Cardiac muscle cell (in vitro differentiated cells and primary cell): ENCODE measurements at regions not wholly inside any gene's neighbourhood (a gene's known extent, or its start where the extent isn't known, plus 50 kb on each side); places are given as distances from the start of the nearest gene placed in this dataset.
"Not testable (repeated sequence)": the region's sequence is repeated elsewhere in the genome, so short reads cannot be mapped to it uniquely, and the experiment has no call there.

Experiments used
- DNase-seq, 2 donors: peaks; one replicate each; pipeline versions ENCODE4 v3.0.0 to v3.0.0-alpha.2; 2010 to 2017; ENCODE audit warnings: low read depth in 1 of 2, low spot score in 1 of 2
- H3K27ac ChIP-seq: fragments of 200-600 bp; sonication (generic); 2 replicates; pipeline ENCODE4 v1.5.1; 2016
- H3K27me3 ChIP-seq: fragments of 200-600 bp; sonication (generic); 2 replicates; pipeline ENCODE4 v1.6.0; 2016; ENCODE audit warnings: control low read depth
- H3K36me3 ChIP-seq: fragments of 200-600 bp; sonication (generic); 2 replicates; pipeline ENCODE4 v1.5.1; 2016; ENCODE audit warnings: control low read depth
- H3K4me1 ChIP-seq: fragments of 200-600 bp; sonication (generic); 2 replicates; pipeline ENCODE4 v1.8.1; 2017; ENCODE audit warnings: low read depth, mild to moderate bottlenecking, mixed run types
- H3K4me3 ChIP-seq: fragments of 200-600 bp; sonication (generic); 2 replicates; pipeline ENCODE4 v1.5.1; 2016; ENCODE audit warnings: mild to moderate bottlenecking
- H3K9me3 ChIP-seq: fragments of 200-600 bp; sonication (generic); 2 replicates; pipeline ENCODE4 v1.5.1; 2017; ENCODE audit warnings: low read depth, mild to moderate bottlenecking, control low read depth
- CTCF ChIP-seq: IDR thresholded peaks from 2 replicates; pipeline ENCODE4 v1.5.1; 2012; ENCODE audit warnings: low read depth, mild to moderate bottlenecking, low read length

- TF ChIP-seq CTCF: no peak
- Histone ChIP-seq H3K27me3 (no peaks in the 10 kb centered on the region), H3K9me3 (no peaks in the 10 kb centered on the region), H3K27ac (no peak overlapping the region), H3K4me3 (no peak overlapping the region), H3K36me3 (no peaks in the 10 kb centered on the region), H3K4me1 (peaks cover 7% of the 10 kb centered on the region)
- peak in 1 of 2 donors; percentile 78 for DNase-seq
These were observed 143.2 kb downstream of the CEBPB start for GRCh38 chr20:50333812-50334211.

DNA sequence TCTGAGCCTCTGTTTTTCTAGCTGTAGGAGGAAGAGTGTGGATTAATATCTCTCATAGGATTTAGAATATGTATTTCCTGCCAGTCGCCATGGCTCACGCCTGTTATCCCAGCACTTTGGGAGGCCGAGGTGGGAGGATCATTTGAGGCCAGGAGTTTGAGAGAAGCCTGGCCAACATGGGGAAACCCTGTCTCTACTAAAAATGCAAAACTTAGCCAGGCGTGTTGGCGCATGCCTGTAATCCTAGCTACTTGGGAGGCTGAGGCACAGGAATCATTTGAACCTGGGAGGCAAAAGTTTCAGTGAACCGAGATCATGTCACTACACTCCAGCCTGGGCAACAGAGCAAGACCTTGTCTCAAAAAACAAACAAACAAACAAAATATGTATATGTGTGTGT lies 143.9 kb downstream of the CEBPB start:
- H3K9me3 ChIP-seq, DNase-seq, H3K27me3 ChIP-seq, H3K36me3 ChIP-seq, H3K27ac ChIP-seq, H3K4me3 ChIP-seq: not testable (repeated sequence)
- peaks cover 12% of the 10 kb centered on the region for H3K4me1 ChIP-seq

DNA sequence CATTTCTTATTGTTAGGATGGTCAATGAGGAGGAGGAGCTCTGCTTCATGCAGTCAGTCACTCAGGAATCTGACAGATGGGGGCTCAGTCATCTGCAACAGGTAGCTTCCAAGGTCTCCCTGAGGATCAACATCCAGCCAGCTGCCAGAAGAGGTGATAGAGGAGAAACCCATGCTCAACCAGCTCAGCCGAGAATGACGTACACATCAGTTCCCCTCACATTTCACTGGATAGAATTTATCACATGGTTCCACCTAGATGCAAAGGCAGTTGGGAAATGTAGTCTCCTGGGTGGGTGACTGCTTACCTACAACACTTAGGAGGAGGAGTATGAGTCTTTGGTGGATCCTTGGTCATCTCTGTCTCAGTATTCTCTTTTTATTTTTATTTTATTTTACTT lies 144.5 kb downstream of the CEBPB start:
- Histone ChIP-seq H3K27ac (no peak overlapping the region), H3K36me3 (no peaks in the 10 kb centered on the region), H3K4me3 (no peak overlapping the region), H3K4me1 (peaks cover 12% of the 10 kb centered on the region), H3K9me3 (no peaks in the 10 kb centered on the region), H3K27me3 (no peaks in the 10 kb centered on the region)
- TF ChIP-seq CTCF: no peak
- peak; percentile 57 to 65 for DNase-seq

- H3K27me3 ChIP-seq: no peaks in the 10 kb centered on the region
- no peak for DNase-seq
- H3K27ac ChIP-seq: no peak overlapping the region
- H3K9me3 ChIP-seq: no peaks in the 10 kb centered on the region
- no peak for TF ChIP-seq CTCF
- no peaks in the 10 kb centered on the region for H3K36me3 ChIP-seq
- no peak overlapping the region for H3K4me3 ChIP-seq
- H3K4me1 ChIP-seq: peaks cover 12% of the 10 kb centered on the region
These were observed 145.2 kb downstream of the CEBPB start for GRCh38 chr20:50335866-50336265.

DNA sequence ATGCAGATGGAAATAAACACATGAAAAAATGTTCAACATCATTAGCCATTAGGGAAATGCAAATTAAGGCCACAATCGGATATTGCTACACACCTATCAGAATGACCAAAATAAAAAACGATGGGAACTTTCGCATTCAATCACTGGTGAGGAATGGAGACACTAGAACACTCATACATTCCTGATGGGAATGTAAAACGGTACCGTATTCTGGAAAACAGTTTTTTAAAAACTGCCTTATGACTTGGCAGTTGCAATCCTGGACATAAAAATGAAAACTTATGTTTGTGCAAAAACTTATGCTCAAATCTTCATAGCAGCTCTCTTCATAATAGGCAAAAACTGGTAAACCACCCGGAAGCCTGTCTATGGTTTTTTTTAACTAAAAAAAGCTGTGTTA lies 146.0 kb downstream of the CEBPB start:
- Histone ChIP-seq H3K9me3 (no peaks in the 10 kb centered on the region), H3K27ac (no peak overlapping the region), H3K4me3 (no peak overlapping the region), H3K27me3 (no peaks in the 10 kb centered on the region), H3K36me3 (no peaks in the 10 kb centered on the region), H3K4me1 (peaks cover 12% of the 10 kb centered on the region)
- no peak for DNase-seq
- TF ChIP-seq CTCF: no peak

DNA sequence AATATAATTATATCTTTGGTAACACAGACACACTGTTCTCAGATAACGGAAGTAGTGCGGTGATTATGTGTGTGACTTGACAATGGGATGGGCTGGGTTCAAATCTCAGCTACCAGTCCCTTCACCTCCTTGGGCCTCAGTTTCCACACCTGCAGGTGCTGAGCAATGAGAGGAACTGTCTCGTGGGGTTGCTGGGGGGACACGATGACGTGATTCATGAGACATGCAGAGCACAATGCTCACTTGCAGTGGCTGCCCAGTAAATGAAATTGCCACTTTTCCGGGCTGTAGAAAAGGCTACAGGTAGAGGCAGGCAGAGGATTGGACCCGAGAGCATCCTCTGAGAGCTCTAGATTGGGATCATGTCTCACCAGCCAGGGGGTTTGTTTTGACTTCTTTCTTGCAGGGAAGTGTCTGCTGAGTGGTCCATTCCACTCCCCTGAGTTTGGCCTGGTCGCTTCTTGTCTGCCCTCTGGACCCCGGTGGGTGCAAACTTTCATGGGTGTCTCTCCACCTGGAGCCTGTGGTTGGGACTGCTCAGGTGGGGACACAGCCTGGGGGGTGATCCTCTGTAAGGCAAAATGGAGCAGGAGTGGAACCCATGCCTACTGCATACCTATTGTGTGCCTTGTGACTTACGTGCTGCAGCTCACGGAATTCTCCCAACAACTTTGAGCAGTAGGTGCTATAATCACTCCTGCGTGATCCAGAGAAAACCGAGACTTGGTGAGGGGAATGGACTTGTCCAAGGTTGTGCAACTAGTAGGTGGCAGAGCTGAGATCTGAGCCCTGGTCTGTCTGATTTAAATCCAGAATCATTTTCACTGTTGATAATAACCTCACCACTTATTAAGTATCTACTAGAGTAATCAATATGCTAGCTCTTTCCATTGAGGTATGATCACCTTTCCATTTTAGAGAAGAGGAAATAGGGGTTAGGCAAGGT lies 147.2 kb downstream of the CEBPB start:
- Histone ChIP-seq H3K4me1 (peaks cover 12% of the 10 kb centered on the region), H3K27ac (no peak overlapping the region), H3K36me3 (no peaks in the 10 kb centered on the region), H3K9me3 (no peaks in the 10 kb centered on the region), H3K4me3 (no peak overlapping the region), H3K27me3 (no peaks in the 10 kb centered on the region)
- DNase-seq: no peak
- TF ChIP-seq CTCF: no peak
